22Rv1 (cell line): ENCODE measurements at regions not wholly inside any gene's neighbourhood (a gene's known extent, or its start where the extent isn't known, plus 50 kb on each side); places are given as distances from the start of the nearest gene placed in this dataset.

Experiments used
- H3K27ac ChIP-seq: fragments of 450-650 bp; 2 replicates; pipeline ENCODE4 v1.5.1; 2017
- ZFX ChIP-seq: fragments of 450-650 bp; IDR thresholded peaks from 2 replicates; pipeline ENCODE4 v1.6.1; 2017; ENCODE audit warnings: antibody characterized with exemption, borderline replicate concordance
- TF ChIP-seq, protein P1 (sequence below): fragments of 450-650 bp; IDR thresholded peaks from 2 replicates; pipeline ENCODE4 v1.5.1; 2017; ENCODE audit warnings: mild to moderate bottlenecking

GRCh38 chr20:40085513-40085912 lies 603.5 kb downstream of the MAFB start:
- TF ChIP-seq, protein P1, sequence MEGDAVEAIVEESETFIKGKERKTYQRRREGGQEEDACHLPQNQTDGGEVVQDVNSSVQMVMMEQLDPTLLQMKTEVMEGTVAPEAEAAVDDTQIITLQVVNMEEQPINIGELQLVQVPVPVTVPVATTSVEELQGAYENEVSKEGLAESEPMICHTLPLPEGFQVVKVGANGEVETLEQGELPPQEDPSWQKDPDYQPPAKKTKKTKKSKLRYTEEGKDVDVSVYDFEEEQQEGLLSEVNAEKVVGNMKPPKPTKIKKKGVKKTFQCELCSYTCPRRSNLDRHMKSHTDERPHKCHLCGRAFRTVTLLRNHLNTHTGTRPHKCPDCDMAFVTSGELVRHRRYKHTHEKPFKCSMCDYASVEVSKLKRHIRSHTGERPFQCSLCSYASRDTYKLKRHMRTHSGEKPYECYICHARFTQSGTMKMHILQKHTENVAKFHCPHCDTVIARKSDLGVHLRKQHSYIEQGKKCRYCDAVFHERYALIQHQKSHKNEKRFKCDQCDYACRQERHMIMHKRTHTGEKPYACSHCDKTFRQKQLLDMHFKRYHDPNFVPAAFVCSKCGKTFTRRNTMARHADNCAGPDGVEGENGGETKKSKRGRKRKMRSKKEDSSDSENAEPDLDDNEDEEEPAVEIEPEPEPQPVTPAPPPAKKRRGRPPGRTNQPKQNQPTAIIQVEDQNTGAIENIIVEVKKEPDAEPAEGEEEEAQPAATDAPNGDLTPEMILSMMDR: no peak
- TF ChIP-seq ZFX: no peak
- no peak overlapping the region for H3K27ac ChIP-seq

DNA sequence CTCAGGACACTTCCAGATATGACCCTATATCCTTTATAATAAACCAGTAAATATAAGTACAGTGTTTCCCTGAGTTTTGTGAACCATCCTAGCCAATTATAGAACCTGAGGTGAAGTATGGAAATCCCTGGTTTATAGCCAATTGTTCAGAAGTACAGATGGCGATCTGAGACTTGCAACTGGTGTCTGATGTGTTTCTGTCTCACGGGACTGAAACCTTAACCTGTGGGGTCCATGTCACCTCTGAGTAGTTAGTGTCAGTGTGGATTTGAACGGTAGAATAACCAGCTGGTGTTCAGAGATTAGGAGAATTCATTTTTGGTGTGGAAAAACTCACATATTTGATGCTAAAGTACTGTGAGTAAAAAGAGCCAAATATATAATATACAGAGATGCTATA lies 606.6 kb downstream of the MAFB start:
- H3K27ac ChIP-seq: no peak overlapping the region
- TF ChIP-seq, protein P1: no peak
- no peak for TF ChIP-seq ZFX

GRCh38 chr20:40081653-40082052 lies 607.4 kb downstream of the MAFB start:
- TF ChIP-seq, protein P1: no peak
- TF ChIP-seq ZFX: no peak
- H3K27ac ChIP-seq: no peak overlapping the region

DNA sequence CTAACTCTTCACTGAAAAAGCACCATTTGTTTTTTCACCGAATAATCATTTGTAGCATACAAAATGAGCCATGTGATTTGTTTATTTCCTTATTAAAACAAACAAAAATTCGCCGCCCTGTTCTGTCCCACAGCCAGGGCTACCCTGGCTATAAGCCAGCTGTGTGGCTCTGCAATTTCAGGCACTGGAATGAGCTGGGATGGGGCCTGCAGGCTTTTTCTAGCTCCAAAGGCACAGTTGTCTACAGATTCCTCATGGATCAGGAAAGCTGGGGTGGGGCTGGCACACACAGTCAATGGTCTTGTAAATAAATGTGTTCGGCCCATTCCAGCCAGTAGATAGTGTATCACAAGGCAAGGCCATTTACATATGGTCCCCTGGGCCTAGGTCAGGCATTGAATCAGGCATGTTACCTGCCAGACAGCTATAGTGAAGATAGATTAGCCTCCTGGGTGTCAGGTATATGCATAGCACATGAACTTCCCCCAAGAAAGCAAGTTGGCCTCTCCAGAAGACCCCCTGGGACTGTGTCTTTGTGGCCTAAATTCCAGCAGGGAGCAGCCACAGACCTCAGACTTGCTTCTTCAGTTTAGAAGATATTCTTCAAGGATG lies 608.9 kb downstream of the MAFB start:
- H3K27ac ChIP-seq: no peak overlapping the region
- TF ChIP-seq, protein P1: no peak
- no peak for TF ChIP-seq ZFX

GRCh38 chr20:40073535-40074111 lies 615.4 kb downstream of the MAFB start:
- H3K27ac ChIP-seq: no peak overlapping the region
- no peak for TF ChIP-seq ZFX
- TF ChIP-seq, protein P1: no peak

GRCh38 chr20:40072907-40073306 lies 616.1 kb downstream of the MAFB start:
- no peak overlapping the region for H3K27ac ChIP-seq
- TF ChIP-seq, protein P1: no peak
- no peak for TF ChIP-seq ZFX

- TF ChIP-seq, protein P1: no peak
- no peak for TF ChIP-seq ZFX
Measured at GRCh38 chr20:40056171-40056570, 632.9 kb downstream of the MAFB start.

More at GRCh38 chr20:40056171-40056570, 632.9 kb downstream of the MAFB start:
- H3K27ac ChIP-seq: peak overlapping the region; percentile 29
